ENCODE measurements at regions not wholly inside any gene's neighbourhood (a gene's known extent, or its start where the extent isn't known, plus 50 kb on each side); places are given as distances from the start of the nearest gene placed in this dataset.

GRCh38 chr3:53970661-53971060 is 79.0 kb upstream of the SELENOK start:
- ChIA-PET CTCF (no interaction called here), POLR2A (no interaction called here)
- Histone ChIP-seq H3K4me1 (ENCODE audit: control insufficient read depth, insufficient read depth, low read length) (no peaks in the 10 kb centered on the region), H3K27ac (ENCODE audit: low read length) (no peak overlapping the region), H3K9me3 (ENCODE audit: control insufficient read depth, insufficient read depth, low read depth, low read length) (no peaks in the 10 kb centered on the region), H3K27me3 (ENCODE audit: control insufficient read depth, insufficient read depth, low read length) (no peaks in the 10 kb centered on the region), H3K4me3 (ENCODE audit: low read depth in 2 of 2, low read length in 2 of 2) (no peak overlapping the region), H3K36me3 (ENCODE audit: control insufficient read depth, insufficient read depth, low read length) (no peaks in the 10 kb centered on the region)
- no peak for TF ChIP-seq POLR2AphosphoS5 (IDR thresholded peaks at IDR 0.05; ENCODE audit: low read depth, low read length)
- TF ChIP-seq REST (IDR thresholded peaks at IDR 0.05; ENCODE audit: insufficient read depth in 1 of 2, low read depth in 2 of 2, low read length in 1 of 2) = peak; percentile 53 to 71; a peak in 2 of 4 replicates
- TF ChIP-seq CTCF (IDR thresholded peaks at IDR 0.05) = no peak
- in situ Hi-C loops (cut with HindIII; ENCODE audit: low pct_unique_long_range_greater_than_20kb, low sequenced_read_pairs) = no loop called here
- DNase-seq (ENCODE audit: low read depth, low spot score) = no peak
- intact Hi-C loops (cut with micrococcal nuclease; ENCODE audit: unreplicated experiment) = no loop called here
- BruUV-seq (replicated peaks) = no TSS peak
- no peak for ATAC-seq

- BruUV-seq (replicated peaks) = no TSS peak
- DNase-seq (ENCODE audit: low read depth, low spot score) (no peak), ATAC-seq (no peak)
- Histone ChIP-seq H3K9me3 (ENCODE audit: control insufficient read depth, insufficient read depth, low read depth, low read length) (no peaks in the 10 kb centered on the region), H3K27me3 (ENCODE audit: control insufficient read depth, insufficient read depth, low read length) (no peaks in the 10 kb centered on the region), H3K27ac (ENCODE audit: low read length) (no peak overlapping the region), H3K4me3 (ENCODE audit: low read depth in 2 of 2, low read length in 2 of 2) (no peak overlapping the region), H3K36me3 (ENCODE audit: control insufficient read depth, insufficient read depth, low read length) (no peaks in the 10 kb centered on the region), H3K4me1 (ENCODE audit: control insufficient read depth, insufficient read depth, low read length) (no peaks in the 10 kb centered on the region)
- ChIA-PET CTCF (no interaction called here), POLR2A (no interaction called here)
- intact Hi-C loops (cut with micrococcal nuclease; ENCODE audit: unreplicated experiment) (no loop called here), in situ Hi-C loops (cut with HindIII; ENCODE audit: low pct_unique_long_range_greater_than_20kb, low sequenced_read_pairs) (no loop called here)
- TF ChIP-seq POLR2AphosphoS5 (IDR thresholded peaks at IDR 0.05; ENCODE audit: low read depth, low read length) (no peak), REST (IDR thresholded peaks at IDR 0.05; ENCODE audit: insufficient read depth in 1 of 2, low read depth in 2 of 2, low read length in 1 of 2) (no peak)
These were observed 77.4 kb upstream of the SELENOK start for GRCh38 chr3:53969086-53969485.

- no peak for ATAC-seq
- in situ Hi-C loops (cut with HindIII; ENCODE audit: low pct_unique_long_range_greater_than_20kb, low sequenced_read_pairs) = no loop called here
These were observed 73.6 kb upstream of the SELENOK start for GRCh38 chr3:53965291-53965690.

More at GRCh38 chr3:53965291-53965690, 73.6 kb upstream of the SELENOK start:
- H3K4me3 ChIP-seq (ENCODE audit: low read depth in 2 of 2, low read length in 2 of 2) = no peak overlapping the region
- no peaks in the 10 kb centered on the region for H3K27me3 ChIP-seq (ENCODE audit: control insufficient read depth, insufficient read depth, low read length)
- no peak for DNase-seq (ENCODE audit: low read depth, low spot score)
- no peaks in the 10 kb centered on the region for H3K36me3 ChIP-seq (ENCODE audit: control insufficient read depth, insufficient read depth, low read length)
- TF ChIP-seq SIN3A (IDR thresholded peaks at IDR 0.05; ENCODE audit: borderline replicate concordance, insufficient read depth, low read depth, low read length) = no peak
- TF ChIP-seq POLR2AphosphoS5 (IDR thresholded peaks at IDR 0.05; ENCODE audit: low read depth, low read length) = no peak
- TF ChIP-seq TCF7L2 (IDR thresholded peaks at IDR 0.05; ENCODE audit: low read depth, low read length) = no peak
- no peaks in the 10 kb centered on the region for H3K9me3 ChIP-seq (ENCODE audit: control insufficient read depth, insufficient read depth, low read depth, low read length)
- no peaks in the 10 kb centered on the region for H3K4me1 ChIP-seq (ENCODE audit: control insufficient read depth, insufficient read depth, low read length)
- intact Hi-C loops (cut with micrococcal nuclease; ENCODE audit: unreplicated experiment) = no loop called here
- H3K27ac ChIP-seq (ENCODE audit: low read length) = no peak overlapping the region
- ChIA-PET POLR2A (no interaction called here), CTCF (no interaction called here)
- no TSS peak for BruUV-seq (replicated peaks)
